Mesenchymal stem cell (in vitro differentiated cells and primary cell): ENCODE measurements at regions not wholly inside any gene's neighbourhood (a gene's known extent, or its start where the extent isn't known, plus 50 kb on each side); places are given as distances from the start of the nearest gene placed in this dataset.

Experiments used
- DNase-seq: peaks from one replicate; pipeline ENCODE4 v3.0.0-alpha.2; 2013
- H2AFZ ChIP-seq: one replicate; pipeline ENCODE4 v1.6.1; 2013; ENCODE audit warnings: low read depth, mild to moderate bottlenecking, control low read depth, inconsistent platforms, low read length, moderate library complexity
- H2AK5ac ChIP-seq: 2 replicates; pipeline ENCODE4 v1.6.1; 2013; ENCODE audit warnings: low read length, moderate library complexity, mild to moderate bottlenecking, inconsistent platforms; ENCODE audit not compliant: severe bottlenecking
- H2BK120ac ChIP-seq: one replicate; pipeline ENCODE4 v1.6.1; 2013; ENCODE audit warnings: low read depth, mild to moderate bottlenecking, inconsistent platforms, low read length, moderate library complexity
- H2BK12ac ChIP-seq, 2 experiments: one replicate each; pipeline ENCODE4 v1.6.1; 2013; ENCODE audit warnings: inconsistent platforms in 2 of 2, low read length in 2 of 2, mild to moderate bottlenecking in 2 of 2, moderate library complexity in 2 of 2, control low read depth in 1 of 2
- H2BK15ac ChIP-seq: one replicate; pipeline ENCODE4 v1.6.1; 2013; ENCODE audit warnings: mild to moderate bottlenecking, low read depth, inconsistent platforms; ENCODE audit not compliant: poor library complexity, severe bottlenecking
- H2BK5ac ChIP-seq: 2 replicates; pipeline ENCODE4 v1.6.1; 2013; ENCODE audit warnings: low read depth, mild to moderate bottlenecking, low read length, control low read depth, inconsistent platforms; ENCODE audit not compliant: poor library complexity, severe bottlenecking
- H3K14ac ChIP-seq, 2 experiments: one replicate each; pipeline ENCODE4 v1.6.1; 2013; ENCODE audit warnings: inconsistent platforms in 2 of 2, low read length in 2 of 2, control low read depth in 1 of 2, mild to moderate bottlenecking in 1 of 2, moderate library complexity in 1 of 2
- H3K18ac ChIP-seq, 2 experiments: one replicate each; pipeline ENCODE4 v1.6.1; 2013; ENCODE audit warnings: inconsistent platforms in 2 of 2, low read length in 2 of 2, control low read depth in 1 of 2, low read depth in 1 of 2, mild to moderate bottlenecking in 1 of 2
- H3K23ac ChIP-seq, 2 experiments: one replicate each; pipeline ENCODE4 v1.6.1; 2013; ENCODE audit warnings: inconsistent platforms in 2 of 2, low read length in 2 of 2, mild to moderate bottlenecking in 2 of 2, moderate library complexity in 2 of 2, control low read depth in 1 of 2
- H3K27ac ChIP-seq: 2 replicates; pipeline ENCODE4 v1.5.1; 2013; ENCODE audit warnings: mild to moderate bottlenecking, moderate library complexity, low read length, control low read depth, inconsistent platforms; ENCODE audit not compliant: poor library complexity, severe bottlenecking
- H3K27me3 ChIP-seq, 2 experiments: 2 replicates each; pipeline versions ENCODE4 v1.6.1 to v1.7.0; 2013; ENCODE audit warnings: low read length in 2 of 2, mild to moderate bottlenecking in 2 of 2, moderate library complexity in 2 of 2, control low read depth in 1 of 2, inconsistent platforms in 1 of 2; ENCODE audit not compliant: control insufficient read depth in 1 of 2, insufficient read depth in 1 of 2
- H3K36me3 ChIP-seq, 2 experiments: 2 replicates each; pipeline versions ENCODE4 v1.6.1 to v1.7.0; 2013; ENCODE audit warnings: low read length in 2 of 2, control low read depth in 1 of 2, inconsistent platforms in 1 of 2, low read depth in 1 of 2, mild to moderate bottlenecking in 1 of 2; ENCODE audit not compliant: insufficient read depth in 2 of 2, control insufficient read depth in 1 of 2
- H3K4ac ChIP-seq, 2 experiments: one replicate each; pipeline ENCODE4 v1.6.1; 2013; ENCODE audit warnings: inconsistent platforms in 2 of 2, low read length in 2 of 2, mild to moderate bottlenecking in 2 of 2, moderate library complexity in 2 of 2, control low read depth in 1 of 2, low read depth in 1 of 2
- H3K4me1 ChIP-seq: 2 replicates; pipeline ENCODE4 v1.6.1; 2013; ENCODE audit warnings: low read depth, low read length, control low read depth; ENCODE audit not compliant: control insufficient read depth, insufficient read depth
- H3K4me2 ChIP-seq: 2 replicates; pipeline ENCODE4 v1.6.1; 2013; ENCODE audit warnings: low read length, mild to moderate bottlenecking, inconsistent platforms; ENCODE audit not compliant: poor library complexity, severe bottlenecking
- H3K4me3 ChIP-seq, 2 experiments: 2 replicates each; pipeline versions ENCODE4 v1.5.1 to v1.7.0; 2013; ENCODE audit warnings: low read length in 2 of 2, mild to moderate bottlenecking in 2 of 2, control low read depth in 1 of 2, low read depth in 1 of 2; ENCODE audit not compliant: insufficient read depth in 1 of 2
- H3K79me1 ChIP-seq: replicated peaks from 2 replicates; pipeline ENCODE4 v1.6.1; 2013; ENCODE audit warnings: mild to moderate bottlenecking, control low read depth, low read length, inconsistent platforms; ENCODE audit not compliant: poor library complexity, severe bottlenecking
- H3K9ac ChIP-seq: 2 replicates; pipeline ENCODE4 v1.7.0; 2013; ENCODE audit warnings: mild to moderate bottlenecking, low read length, moderate library complexity
- H3K9me3 ChIP-seq: 2 replicates; pipeline ENCODE4 v1.7.0; 2013; ENCODE audit warnings: mild to moderate bottlenecking, low read length; ENCODE audit not compliant: control insufficient read depth
- H4K8ac ChIP-seq: one replicate; pipeline ENCODE4 v1.6.1; 2013; ENCODE audit warnings: inconsistent platforms, mild to moderate bottlenecking, low read length, moderate library complexity
- H4K91ac ChIP-seq: one replicate; pipeline ENCODE4 v1.6.1; 2013; ENCODE audit warnings: mild to moderate bottlenecking, low read length, inconsistent platforms
- WGBS: methylation state at CpG from one replicate; pipeline ENCODE4 v1.1.7; 2013; ENCODE audit warnings: mixed read lengths; 5-methylcytosine and 5-hydroxymethylcytosine counted together

GRCh38 chr9:91067306-91067860 is 265.8 kb downstream of the SYK start:
- no peak overlapping the region for H2BK120ac ChIP-seq
- no peak overlapping the region for H3K4me2 ChIP-seq
- peaks cover 5% of the 10 kb centered on the region for H3K9me3 ChIP-seq
- no peaks in the 10 kb centered on the region for H3K79me1 ChIP-seq
- no peak overlapping the region for H4K91ac ChIP-seq
- H2BK15ac ChIP-seq = no peak overlapping the region
- no peak overlapping the region for H2AFZ ChIP-seq
- H2BK5ac ChIP-seq = no peak overlapping the region
- H2BK12ac ChIP-seq = no peak overlapping the region
- no peak overlapping the region for H3K4me3 ChIP-seq
- H3K18ac ChIP-seq = no peak overlapping the region
- DNase-seq = no peak
- no peak overlapping the region for H3K9ac ChIP-seq
- no peak overlapping the region for H3K4ac ChIP-seq
- H3K23ac ChIP-seq = no peak overlapping the region
- no peaks in the 10 kb centered on the region for H3K36me3 ChIP-seq
- WGBS = 94% methylated on average over 4 of the region's 4 CpGs
- no peak overlapping the region for H3K27ac ChIP-seq
- no peak overlapping the region for H3K14ac ChIP-seq
- no peak overlapping the region for H4K8ac ChIP-seq
- H2AK5ac ChIP-seq = no peak overlapping the region
- H3K4me1 ChIP-seq = peaks cover 10% of the 10 kb centered on the region
- H3K27me3 ChIP-seq = no peaks in the 10 kb centered on the region

GRCh38 chr9:91071184-91071990 is 269.8 kb downstream of the SYK start:
- Histone ChIP-seq H4K91ac (peak overlapping the region; percentile 71), H3K4ac (peak overlapping the region in 1 of 2 experiments; percentile 9), H3K4me3 (no peak overlapping the region), H3K36me3 (no peaks in the 10 kb centered on the region), H3K27me3 (no peaks in the 10 kb centered on the region), H3K9ac (peak overlapping the region; percentile 75), H2BK120ac (no peak overlapping the region), H2BK5ac (no peak overlapping the region), H3K27ac (peak overlapping the region; percentile 24), H2BK15ac (peak overlapping the region; percentile 2), H4K8ac (peak overlapping the region; percentile 71), H3K4me2 (peak overlapping the region; percentile 5), H3K14ac (no peak overlapping the region), H3K18ac (peak overlapping the region; percentile 40 to 90), H2BK12ac (peak overlapping the region; percentile 3 to 61), H3K79me1 (no peaks in the 10 kb centered on the region), H2AK5ac (no peak overlapping the region), H3K4me1 (peaks cover 21% of the 10 kb centered on the region), H2AFZ (no peak overlapping the region), H3K9me3 (peaks cover 5% of the 10 kb centered on the region), H3K23ac (no peak overlapping the region)
- WGBS = 18% methylated on average over 16 of the region's 17 CpGs
- peak; percentile 97 for DNase-seq

DNA sequence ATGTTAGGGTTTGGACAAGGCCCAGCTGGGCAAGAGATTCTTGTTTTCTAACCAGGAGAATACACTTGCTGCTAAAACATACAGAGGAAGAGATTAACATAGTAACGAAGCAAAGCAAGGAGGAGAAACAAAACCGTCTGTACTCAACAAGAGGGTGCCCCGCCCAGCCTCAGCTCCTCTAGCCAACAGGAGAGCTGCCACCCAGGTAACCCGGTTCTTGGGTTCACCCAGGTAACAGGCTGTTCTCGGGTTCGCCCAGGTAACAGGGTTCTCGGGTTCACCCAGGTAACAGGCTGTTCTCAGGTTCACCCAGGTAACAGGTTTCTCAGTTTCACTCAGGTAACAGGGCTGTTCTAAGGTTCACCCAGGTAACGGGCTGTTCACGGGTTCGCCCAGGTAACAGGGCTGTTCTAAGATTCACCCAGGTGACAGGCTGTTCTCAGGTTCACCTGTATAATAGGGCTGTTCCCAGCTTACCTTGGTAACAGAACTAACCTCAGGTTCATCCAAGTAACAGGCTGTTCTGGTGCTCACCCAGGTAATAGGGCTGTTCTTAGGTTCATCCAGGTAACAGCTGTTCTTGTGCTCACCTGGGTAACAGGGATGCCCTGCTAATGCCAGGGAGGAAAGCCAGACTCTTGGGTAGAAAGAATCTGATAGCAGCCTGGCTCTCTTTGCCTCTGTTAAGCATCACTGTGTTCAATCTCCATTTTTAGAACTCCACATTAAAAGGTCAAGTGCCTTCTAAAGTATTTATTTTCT is 271.6 kb downstream of the SYK start:
- no peak overlapping the region for H4K91ac ChIP-seq
- H4K8ac ChIP-seq = no peak overlapping the region

More for the DNA sequence above, 271.6 kb downstream of the SYK start:
- no peak overlapping the region for H3K9ac ChIP-seq
- H3K4ac ChIP-seq = no peak overlapping the region
- H3K79me1 ChIP-seq = no peaks in the 10 kb centered on the region
- H3K4me3 ChIP-seq = no peak overlapping the region
- no peak for DNase-seq
- no peak overlapping the region for H2AK5ac ChIP-seq
- no peak overlapping the region for H3K4me2 ChIP-seq
- H3K18ac ChIP-seq = no peak overlapping the region
- peaks cover 22% of the 10 kb centered on the region for H3K4me1 ChIP-seq
- H2BK120ac ChIP-seq = no peak overlapping the region
- no peak overlapping the region for H2BK12ac ChIP-seq
- no peak overlapping the region for H2AFZ ChIP-seq
- no peak overlapping the region for H3K14ac ChIP-seq
- no peaks in the 10 kb centered on the region for H3K36me3 ChIP-seq
- H2BK5ac ChIP-seq = no peak overlapping the region
- no peak overlapping the region for H3K23ac ChIP-seq
- H3K27ac ChIP-seq = no peak overlapping the region
- no peaks in the 10 kb centered on the region for H3K27me3 ChIP-seq
- H2BK15ac ChIP-seq = no peak overlapping the region
- WGBS = 90% methylated on average over 10 of the region's 10 CpGs
- H3K9me3 ChIP-seq = peaks cover 5% of the 10 kb centered on the region
